HG03045 (cell line): ENCODE measurements at regions not wholly inside any gene's neighbourhood (a gene's known extent, or its start where the extent isn't known, plus 50 kb on each side); places are given as distances from the start of the nearest gene placed in this dataset.

ENCODE experiments used
- ATAC-seq: cut with Tn5 transposase; IDR thresholded peaks from one replicate; pipeline ENCODE4 v1.9.1; 2021; ENCODE audit warnings: mild to moderate bottlenecking, moderate library complexity; ENCODE audit not compliant: unreplicated experiment

GRCh38 chr10:107915215-107915610 is 750.7 kb upstream of the SORCS1 start:
- no peak for ATAC-seq

- no peak for ATAC-seq
These were observed 750.1 kb upstream of the SORCS1 start for GRCh38 chr10:107914450-107915214.

- ATAC-seq = no peak
These were observed 749.1 kb upstream of the SORCS1 start for GRCh38 chr10:107913317-107914294.

GRCh38 chr10:107901076-107901475 is 736.6 kb upstream of the SORCS1 start:
- ATAC-seq = no peak

GRCh38 chr10:107900131-107900530 is 735.6 kb upstream of the SORCS1 start:
- ATAC-seq = no peak

GRCh38 chr10:107899502-107900062 is 735.1 kb upstream of the SORCS1 start:
- ATAC-seq = no peak

- ATAC-seq = no peak
These were observed 734.6 kb upstream of the SORCS1 start for GRCh38 chr10:107899075-107899474.

- ATAC-seq = no peak
These were observed 733.9 kb upstream of the SORCS1 start for GRCh38 chr10:107898392-107898791.

GRCh38 chr10:107894516-107894915 is 730.0 kb upstream of the SORCS1 start:
- no peak for ATAC-seq

- no peak for ATAC-seq
These were observed 724.6 kb upstream of the SORCS1 start for GRCh38 chr10:107889105-107889504.

- ATAC-seq = no peak
These were observed 715.7 kb upstream of the SORCS1 start for GRCh38 chr10:107880185-107880584.

GRCh38 chr10:107873007-107873406 is 708.5 kb upstream of the SORCS1 start:
- no peak for ATAC-seq

- ATAC-seq = no peak
These were observed 701.2 kb upstream of the SORCS1 start for GRCh38 chr10:107865691-107866090.

GRCh38 chr10:107859065-107859464 is 694.6 kb upstream of the SORCS1 start:
- ATAC-seq = no peak

GRCh38 chr10:107856047-107856315 is 691.5 kb upstream of the SORCS1 start:
- no peak for ATAC-seq

- no peak for ATAC-seq
These were observed 691.0 kb upstream of the SORCS1 start for GRCh38 chr10:107855301-107856046.

- ATAC-seq = no peak
These were observed 684.3 kb upstream of the SORCS1 start for GRCh38 chr10:107848726-107849360.

GRCh38 chr10:107847620-107848019 is 683.1 kb upstream of the SORCS1 start:
- no peak for ATAC-seq

GRCh38 chr10:107834706-107835105 is 670.2 kb upstream of the SORCS1 start:
- no peak for ATAC-seq

GRCh38 chr10:107831772-107832171 is 667.3 kb upstream of the SORCS1 start:
- ATAC-seq = no peak

GRCh38 chr10:107829161-107829560 is 664.7 kb upstream of the SORCS1 start:
- no peak for ATAC-seq
